Ovary (tissue), 7 donors: ENCODE measurements at regions not wholly inside any gene's neighbourhood (a gene's known extent, or its start where the extent isn't known, plus 50 kb on each side); places are given as distances from the start of the nearest gene placed in this dataset.

Experiments used
- DNase-seq, 5 donors: peaks; one replicate each; pipeline ENCODE4 v3.0.0-alpha.2; 2019 to 2020
- H3K27ac ChIP-seq, 2 donors: fragments of 200-600 bp; one replicate each; pipeline versions ENCODE4 v1.5.1 to v1.8.0; 2019 to 2022
- H3K27me3 ChIP-seq: fragments of 200-600 bp; one replicate; pipeline ENCODE4 v1.8.0; 2022
- H3K36me3 ChIP-seq: fragments of 200-600 bp; sonication (generic); one replicate; pipeline ENCODE4 v1.5.1; 2019
- H3K4me1 ChIP-seq: one replicate; pipeline ENCODE4 v1.8.1; 2013; ENCODE audit warnings: mild to moderate bottlenecking, moderate library complexity; ENCODE audit not compliant: insufficient read depth
- H3K4me3 ChIP-seq: fragments of 200-600 bp; sonication (generic); one replicate; pipeline ENCODE4 v1.5.1; 2017
- H3K9me3 ChIP-seq, 2 donors: fragments of 200-600 bp in 1 of 2; sonication (generic) in 1 of 2; one replicate each; pipeline versions ENCODE4 v1.5.1 to v1.8.1; 2013 to 2019; ENCODE audit warnings: mild to moderate bottlenecking in 1 of 2, moderate library complexity in 1 of 2
- EP300 ChIP-seq: sonication (generic); formaldehyde crosslinking; IDR thresholded peaks from one replicate; pipeline ENCODE4 v1.6.1; 2017; ENCODE audit warnings: antibody characterized with exemption
- POLR2A ChIP-seq: fragments of 450-650 bp; IDR thresholded peaks from one replicate; pipeline ENCODE4 v1.6.1; 2017; ENCODE audit warnings: antibody characterized with exemption, mild to moderate bottlenecking, moderate library complexity
- WGBS, 3 donors: extraction: QIAGEN DNeasy Blood & Tissue Kit in 1 of 3; methylation state at CpG; one replicate each; pipeline versions ENCODE4 v1.1.5 to v1.1.7; 2013 to 2017; 5-methylcytosine and 5-hydroxymethylcytosine counted together
- intact Hi-C, 4 donors: fragments of 100-400 bp; cut with DNase I; formaldehyde crosslinking; loops; one replicate each; pipeline versions ENCODE4 v1.11.0 to v1.15.1; 2022 to 2023
- TF ChIP-seq, protein P1 (sequence below), 3 donors: fragments of 450-650 bp in 2 of 3; fragments of 200-600 bp in 1 of 3; IDR thresholded peaks; one replicate each; pipeline versions ENCODE4 v1.5.1 to v1.8.0; 2016 to 2022; ENCODE audit warnings: antibody characterized with exemption in 3 of 3, mild to moderate bottlenecking in 1 of 3
- donor health status: DM: no; HTN: no; CAD: no; lungs with moderate emphysema.
- donor health status: DM: no; HTN: no; CAD: no.
- donor health status: Bipolar disorder and iron deficiency.
- donor health status: DM: no; HTN: no; CAD: no.
- donor health status: DM: yes; HTN: yes; CAD: no.

DNA sequence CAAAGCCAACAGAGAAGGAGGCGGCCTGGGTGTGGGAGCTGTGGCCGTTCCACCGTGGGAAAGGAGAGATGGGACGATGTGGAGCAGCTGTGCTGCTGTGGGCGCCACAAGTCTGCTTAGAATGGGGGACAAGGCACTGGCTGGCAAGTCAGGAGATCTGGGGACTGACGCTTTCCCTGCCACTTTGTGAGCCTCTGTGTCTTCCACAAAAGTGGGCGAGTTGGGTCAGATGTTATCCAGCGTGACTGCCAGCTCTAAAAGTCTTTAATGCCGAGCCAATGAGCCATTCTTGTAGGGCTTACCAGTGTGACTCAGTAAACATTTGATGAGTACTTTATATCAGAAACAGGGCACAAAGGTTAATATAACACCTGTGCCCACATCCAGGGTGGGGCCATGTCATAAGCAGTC lies 113.6 kb upstream of the MGAT5 start:
- Histone ChIP-seq H3K36me3 (no peaks in the 10 kb centered on the region), H3K9me3 (no peaks in the 10 kb centered on the region), H3K27ac (no peak overlapping the region), H3K27me3 (no peaks in the 10 kb centered on the region), H3K4me3 (no peak overlapping the region), H3K4me1 (peaks cover 10% of the 10 kb centered on the region)
- TF ChIP-seq POLR2A (no peak), EP300 (no peak)
- TF ChIP-seq, protein P1, sequence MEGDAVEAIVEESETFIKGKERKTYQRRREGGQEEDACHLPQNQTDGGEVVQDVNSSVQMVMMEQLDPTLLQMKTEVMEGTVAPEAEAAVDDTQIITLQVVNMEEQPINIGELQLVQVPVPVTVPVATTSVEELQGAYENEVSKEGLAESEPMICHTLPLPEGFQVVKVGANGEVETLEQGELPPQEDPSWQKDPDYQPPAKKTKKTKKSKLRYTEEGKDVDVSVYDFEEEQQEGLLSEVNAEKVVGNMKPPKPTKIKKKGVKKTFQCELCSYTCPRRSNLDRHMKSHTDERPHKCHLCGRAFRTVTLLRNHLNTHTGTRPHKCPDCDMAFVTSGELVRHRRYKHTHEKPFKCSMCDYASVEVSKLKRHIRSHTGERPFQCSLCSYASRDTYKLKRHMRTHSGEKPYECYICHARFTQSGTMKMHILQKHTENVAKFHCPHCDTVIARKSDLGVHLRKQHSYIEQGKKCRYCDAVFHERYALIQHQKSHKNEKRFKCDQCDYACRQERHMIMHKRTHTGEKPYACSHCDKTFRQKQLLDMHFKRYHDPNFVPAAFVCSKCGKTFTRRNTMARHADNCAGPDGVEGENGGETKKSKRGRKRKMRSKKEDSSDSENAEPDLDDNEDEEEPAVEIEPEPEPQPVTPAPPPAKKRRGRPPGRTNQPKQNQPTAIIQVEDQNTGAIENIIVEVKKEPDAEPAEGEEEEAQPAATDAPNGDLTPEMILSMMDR (IDR thresholded peaks at IDR 0.05): no peak
- intact Hi-C loops: no loop called here
- 94 to 98% (median 95%) methylated on average over 9 of the region's 9 CpGs for WGBS, 3 donors
- no peak for DNase-seq

DNA sequence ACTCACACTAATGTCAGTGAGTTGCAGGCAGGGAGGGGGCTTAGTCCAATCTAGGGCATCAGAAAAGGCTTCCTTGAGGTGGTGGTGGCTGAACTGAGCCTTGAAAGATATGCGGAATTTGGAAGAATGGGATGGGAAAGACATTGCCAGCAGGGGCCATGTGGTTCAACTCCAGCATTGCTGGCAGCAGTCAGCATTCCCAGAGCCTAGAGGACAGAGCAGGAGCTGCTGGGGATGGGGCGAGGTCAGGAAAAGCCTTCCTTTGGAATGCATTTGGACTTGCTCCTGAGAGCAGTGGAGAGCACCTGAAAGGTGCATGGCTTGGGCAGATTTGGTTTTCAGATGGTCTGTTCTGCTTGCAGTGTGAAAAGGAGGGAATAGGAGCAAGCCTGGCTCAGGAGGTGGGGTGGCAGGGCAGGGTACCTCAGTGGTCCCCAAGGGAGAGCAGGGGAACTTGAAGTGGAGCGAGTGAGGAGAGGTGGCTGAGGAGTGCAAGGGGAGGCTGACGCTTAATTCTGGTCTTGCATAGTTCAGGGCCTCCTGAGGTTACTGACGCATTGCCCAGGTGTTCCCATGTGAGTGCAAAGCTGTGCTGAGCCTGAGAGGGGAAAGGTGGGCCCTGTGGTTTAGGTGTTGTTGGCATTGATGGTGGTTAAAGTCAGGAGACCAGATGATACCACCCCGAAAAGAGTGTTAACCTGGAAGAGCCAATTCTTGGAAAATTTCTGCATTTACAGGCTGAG lies 112.1 kb upstream of the MGAT5 start:
- Histone ChIP-seq H3K9me3 (no peaks in the 10 kb centered on the region), H3K4me3 (no peak overlapping the region), H3K36me3 (no peaks in the 10 kb centered on the region), H3K27ac (no peak overlapping the region), H3K27me3 (no peaks in the 10 kb centered on the region), H3K4me1 (peaks cover 8% of the 10 kb centered on the region)
- TF ChIP-seq POLR2A (no peak), EP300 (no peak)
- TF ChIP-seq, protein P1 (IDR thresholded peaks at IDR 0.05): no peak
- 84 to 96% (median 91%) methylated on average over 6 of the region's 6 CpGs for WGBS, 3 donors
- no peak for DNase-seq
- intact Hi-C loops: no loop called here

DNA sequence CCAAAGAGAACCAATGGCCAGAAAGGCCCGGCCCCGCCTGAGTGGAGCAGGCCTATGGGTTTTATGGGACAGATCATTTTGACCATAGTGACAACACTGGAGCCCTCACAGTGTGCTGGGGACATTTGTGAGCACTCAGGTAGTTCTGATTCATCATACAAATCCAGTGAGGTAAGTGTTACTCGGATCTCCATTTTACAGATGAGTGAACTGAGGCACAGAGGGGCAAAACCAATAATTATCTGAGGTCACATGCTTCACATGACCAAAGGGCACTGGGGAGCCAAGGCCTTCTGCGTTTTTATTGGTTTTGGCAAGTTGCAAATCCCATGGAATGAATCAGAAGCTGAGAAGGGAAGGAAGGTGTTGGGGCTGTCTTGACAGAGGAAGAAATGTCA lies 111.5 kb upstream of the MGAT5 start:
- TF ChIP-seq EP300: no peak
- TF ChIP-seq POLR2A: no peak
- TF ChIP-seq, protein P1 (IDR thresholded peaks at IDR 0.05): no peak
- intact Hi-C loops: no loop called here
- Histone ChIP-seq H3K4me1 (peaks cover 4% of the 10 kb centered on the region), H3K36me3 (no peaks in the 10 kb centered on the region), H3K27ac (no peak overlapping the region), H3K4me3 (no peak overlapping the region), H3K9me3 (no peaks in the 10 kb centered on the region), H3K27me3 (no peaks in the 10 kb centered on the region)
- WGBS, 3 donors: 81 to 90% (median 85%) methylated on average over 4 of the region's 4 CpGs
- DNase-seq: no peak

DNA sequence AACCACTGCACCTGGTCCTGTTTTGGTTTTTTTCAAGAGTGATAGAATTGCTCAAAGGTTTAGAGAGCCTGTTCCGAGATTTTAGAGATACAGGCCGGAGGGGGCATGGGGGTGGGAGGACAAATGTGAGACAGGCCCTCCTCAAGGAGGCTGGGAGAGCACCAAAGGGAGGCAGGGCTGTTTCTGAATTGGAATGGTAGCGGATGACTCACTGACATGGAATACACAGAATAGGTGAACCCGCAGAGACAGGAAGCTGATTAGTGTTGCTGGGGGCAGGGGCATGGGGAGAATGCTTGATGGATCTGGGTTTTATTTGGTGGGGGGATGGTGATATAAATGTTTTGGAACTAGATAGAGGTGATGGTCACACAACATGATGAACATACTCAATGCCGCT lies 111.0 kb upstream of the MGAT5 start:
- H3K27me3 ChIP-seq: no peaks in the 10 kb centered on the region
- no peaks in the 10 kb centered on the region for H3K36me3 ChIP-seq
- 90 to 94% (median 93%) methylated on average over 5 of the region's 5 CpGs for WGBS, 3 donors
- no peak for DNase-seq
- H3K9me3 ChIP-seq: no peaks in the 10 kb centered on the region
- no peak overlapping the region for H3K27ac ChIP-seq
- H3K4me1 ChIP-seq: peaks cover 5% of the 10 kb centered on the region
- TF ChIP-seq POLR2A (no peak), EP300 (no peak)
- TF ChIP-seq, protein P1 (IDR thresholded peaks at IDR 0.05): no peak
- no peak overlapping the region for H3K4me3 ChIP-seq
- intact Hi-C loops: no loop called here
